ENCODE measurements at regions not wholly inside any gene's neighbourhood (a gene's known extent, or its start where the extent isn't known, plus 50 kb on each side); places are given as distances from the start of the nearest gene placed in this dataset.

- Histone ChIP-seq H3K9me3 (ENCODE audit: control insufficient read depth in 4 of 4, low read length in 3 of 4) (no peaks in the 10 kb centered on the region), H3K4me1 (ENCODE audit: control insufficient read depth in 4 of 4, insufficient read depth in 4 of 4, low read length in 3 of 4) (no peaks in the 10 kb centered on the region), H3K36me3 (ENCODE audit: control insufficient read depth in 4 of 4, insufficient read depth in 3 of 4, low read depth in 1 of 4, low read length in 3 of 4) (no peaks in the 10 kb centered on the region), H3K9ac (ENCODE audit: low read depth in 1 of 2, low read length in 2 of 2) (no peak overlapping the region), H3K4me3 (ENCODE audit: low read depth in 1 of 3, low read length in 3 of 3) (no peak overlapping the region), H3K27ac (ENCODE audit: low read depth in 1 of 2, low read length in 2 of 2) (no peak overlapping the region), H3K27me3 (ENCODE audit: control insufficient read depth in 4 of 4, insufficient read depth in 4 of 4, low read length in 3 of 4) (peaks cover 0 to 3% (median 0%) of the 10 kb centered on the region in 4 donors)
- whole genome bisulfite sequencing: 70% methylated on average over 9 of the region's 9 CpGs
- no peak for DNase-seq (ENCODE audit: low spot score)
- TF ChIP-seq YY1 (IDR thresholded peaks at IDR 0.05): no peak
- TF ChIP-seq SP1 (IDR thresholded peaks at IDR 0.05): no peak
- no peak for TF ChIP-seq FOXA1 (IDR thresholded peaks at IDR 0.05)
- TF ChIP-seq GABPA (IDR thresholded peaks at IDR 0.05 in 1 of 2, conservative IDR thresholded peaks at IDR 0.05 in 1 of 2): no peak
- TF ChIP-seq RAD21 (IDR thresholded peaks at IDR 0.05): no peak
- no peak for TF ChIP-seq JUND (IDR thresholded peaks at IDR 0.05)
- no peak for TF ChIP-seq REST (IDR thresholded peaks at IDR 0.05)
- TF ChIP-seq RXRA (IDR thresholded peaks at IDR 0.05): no peak
- TF ChIP-seq ATF3 (IDR thresholded peaks at IDR 0.05): no peak
- TF ChIP-seq MAX (IDR thresholded peaks at IDR 0.05): no peak
- no peak for TF ChIP-seq CTCF (IDR thresholded peaks at IDR 0.05; ENCODE audit: low read depth, low read length, missing input control)
- TF ChIP-seq NR2F2 (IDR thresholded peaks at IDR 0.05): no peak
- no peak for TF ChIP-seq ZBTB33 (IDR thresholded peaks at IDR 0.05)
- no peak for TF ChIP-seq EGR1 (IDR thresholded peaks at IDR 0.05; ENCODE audit: low read depth in 2 of 2)
- no peak for TF ChIP-seq HNF4A (conservative IDR thresholded peaks at IDR 0.05)
- TF ChIP-seq FOXA2 (IDR thresholded peaks at IDR 0.05): no peak
Measured at GRCh38 chr16:50478773-50479149, 69.4 kb upstream of the NKD1 start.
